ENCODE measurements at regions not wholly inside any gene's neighbourhood (a gene's known extent, or its start where the extent isn't known, plus 50 kb on each side); places are given as distances from the start of the nearest gene placed in this dataset.
A peak's percentile ranks its signal among the peaks of the same experiment; 100 is the strongest.

DNA sequence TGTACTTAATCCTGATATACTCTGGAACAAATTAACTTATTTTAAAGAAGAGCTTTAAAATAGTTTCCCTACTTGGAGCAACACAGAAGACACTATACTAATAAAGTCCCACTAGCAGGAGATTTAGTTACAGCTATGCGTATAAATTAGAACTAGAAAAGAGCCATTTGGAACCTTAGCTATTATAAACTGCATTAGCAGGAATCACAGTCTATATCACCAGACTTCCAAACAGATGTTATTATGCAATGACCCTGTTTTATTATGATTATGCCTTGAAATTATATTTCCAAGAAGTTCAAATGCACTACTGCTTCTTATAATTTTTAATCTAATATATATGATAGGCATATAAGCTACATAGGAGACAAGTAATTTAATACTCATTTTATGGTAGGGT, 95.5 kb upstream of the WDR44 start:
- ChIA-PET CTCF (no interaction called here), POLR2A (ENCODE audit: unreplicated experiment) (no interaction called here)
- intact Hi-C loops (cut with micrococcal nuclease) (no loop called here), dilution Hi-C loops (cut with HindIII; ENCODE audit: low sequenced_read_pairs, unreplicated experiment) (no loop called here), in situ Hi-C loops (cut with MboI; ENCODE audit: low sequenced_read_pairs) (loop anchor here (10.0 kb wide), 1 partner anchor 256 kb away; no protein-coding TSS in a partner anchor)
- no peak overlapping the region for H2BK20ac ChIP-seq (ENCODE audit: low read depth, low read length)
- no peaks in the 10 kb centered on the region for H4K20me1 ChIP-seq (ENCODE audit: insufficient read depth, low read length)
- H3K27me3 ChIP-seq (ENCODE audit: control insufficient read depth, insufficient read depth, low read length) = no peaks in the 10 kb centered on the region
- H2AFZ ChIP-seq (replicated peaks; ENCODE audit: low read length, poor library complexity) = no peak overlapping the region
- no peak overlapping the region for H2AK5ac ChIP-seq (ENCODE audit: low read depth, low read length)
- H2BK5ac ChIP-seq (ENCODE audit: low read depth, low read length, poor library complexity, severe bottlenecking) = no peak overlapping the region
- H3K36me3 ChIP-seq (ENCODE audit: control insufficient read depth, insufficient read depth, low read length) = no peaks in the 10 kb centered on the region
- WGBS, 2 experiments (ENCODE audit: extremely low coverage in 2 of 2, insufficient read length in 1 of 2) = no CpG with 5 or more reads among the region's 1 CpG
- TF ChIP-seq, protein P1, sequence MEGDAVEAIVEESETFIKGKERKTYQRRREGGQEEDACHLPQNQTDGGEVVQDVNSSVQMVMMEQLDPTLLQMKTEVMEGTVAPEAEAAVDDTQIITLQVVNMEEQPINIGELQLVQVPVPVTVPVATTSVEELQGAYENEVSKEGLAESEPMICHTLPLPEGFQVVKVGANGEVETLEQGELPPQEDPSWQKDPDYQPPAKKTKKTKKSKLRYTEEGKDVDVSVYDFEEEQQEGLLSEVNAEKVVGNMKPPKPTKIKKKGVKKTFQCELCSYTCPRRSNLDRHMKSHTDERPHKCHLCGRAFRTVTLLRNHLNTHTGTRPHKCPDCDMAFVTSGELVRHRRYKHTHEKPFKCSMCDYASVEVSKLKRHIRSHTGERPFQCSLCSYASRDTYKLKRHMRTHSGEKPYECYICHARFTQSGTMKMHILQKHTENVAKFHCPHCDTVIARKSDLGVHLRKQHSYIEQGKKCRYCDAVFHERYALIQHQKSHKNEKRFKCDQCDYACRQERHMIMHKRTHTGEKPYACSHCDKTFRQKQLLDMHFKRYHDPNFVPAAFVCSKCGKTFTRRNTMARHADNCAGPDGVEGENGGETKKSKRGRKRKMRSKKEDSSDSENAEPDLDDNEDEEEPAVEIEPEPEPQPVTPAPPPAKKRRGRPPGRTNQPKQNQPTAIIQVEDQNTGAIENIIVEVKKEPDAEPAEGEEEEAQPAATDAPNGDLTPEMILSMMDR (conservative IDR thresholded peaks at IDR 0.05; ENCODE audit: low read depth, low read length) = no peak
- TF ChIP-seq FOS (IDR thresholded peaks at IDR 0.05; ENCODE audit: low read depth, low read length) (no peak), BHLHE40 (IDR thresholded peaks at IDR 0.05; ENCODE audit: low read depth, low read length) (no peak), NFE2L2 (IDR thresholded peaks at IDR 0.05; ENCODE audit: low read depth, low read length) (no peak), RCOR1 (IDR thresholded peaks at IDR 0.05; ENCODE audit: insufficient replicate concordance, low read length) (no peak), MAFK (IDR thresholded peaks at IDR 0.05; ENCODE audit: low read depth, low read length) (no peak), RAD21 (IDR thresholded peaks at IDR 0.05; ENCODE audit: low read length) (no peak), CHD1 (IDR thresholded peaks at IDR 0.05; ENCODE audit: low read depth, low read length) (no peak), ELK1 (IDR thresholded peaks at IDR 0.05; ENCODE audit: borderline replicate concordance, low read depth, low read length) (no peak), RFX5 (IDR thresholded peaks at IDR 0.05; ENCODE audit: low read depth, low read length) (no peak), POLR2A (IDR thresholded peaks at IDR 0.05; ENCODE audit: low read depth, low read length) (no peak), SMC3 (IDR thresholded peaks at IDR 0.05; ENCODE audit: low read depth, low read length) (no peak), MAZ (IDR thresholded peaks at IDR 0.05; ENCODE audit: borderline replicate concordance, low read depth, low read length) (no peak), MXI1 (IDR thresholded peaks at IDR 0.05; ENCODE audit: borderline replicate concordance, low read depth, low read length) (no peak), CEBPB (IDR thresholded peaks at IDR 0.05; ENCODE audit: low read depth, low read length) (no peak)
- TF ChIP-seq, protein P2, sequence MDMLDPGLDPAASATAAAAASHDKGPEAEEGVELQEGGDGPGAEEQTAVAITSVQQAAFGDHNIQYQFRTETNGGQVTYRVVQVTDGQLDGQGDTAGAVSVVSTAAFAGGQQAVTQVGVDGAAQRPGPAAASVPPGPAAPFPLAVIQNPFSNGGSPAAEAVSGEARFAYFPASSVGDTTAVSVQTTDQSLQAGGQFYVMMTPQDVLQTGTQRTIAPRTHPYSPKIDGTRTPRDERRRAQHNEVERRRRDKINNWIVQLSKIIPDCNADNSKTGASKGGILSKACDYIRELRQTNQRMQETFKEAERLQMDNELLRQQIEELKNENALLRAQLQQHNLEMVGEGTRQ (IDR thresholded peaks at IDR 0.05; ENCODE audit: low read depth, low read length) = no peak
- no peak overlapping the region for H4K8ac ChIP-seq (ENCODE audit: low read depth in 2 of 2, low read length in 2 of 2)
- H3K4me1 ChIP-seq (ENCODE audit: control insufficient read depth, insufficient read depth, low read length) = peaks cover 1% of the 10 kb centered on the region; the same call in 1 of the 2 replicates
- H3K9me1 ChIP-seq (ENCODE audit: insufficient read depth, low read length) = no peaks in the 10 kb centered on the region
- H4K91ac ChIP-seq (ENCODE audit: insufficient read depth, low read depth, low read length) = no peak overlapping the region
- no peak overlapping the region for H3K4ac ChIP-seq (ENCODE audit: low read depth, low read length)
- H2BK120ac ChIP-seq (ENCODE audit: low read depth, low read length) = no peak overlapping the region
- no peak overlapping the region for H2BK15ac ChIP-seq (ENCODE audit: low read depth, low read length)
- H3K79me1 ChIP-seq (ENCODE audit: low read depth in 1 of 2, low read length in 2 of 2) = no peaks in the 10 kb centered on the region
- no peak overlapping the region for H3K4me2 ChIP-seq (ENCODE audit: low read depth, low read length)
- H3K56ac ChIP-seq (ENCODE audit: extremely low read depth, insufficient read depth, low read length) = no peak overlapping the region
- no peaks in the 10 kb centered on the region for H3K9me3 ChIP-seq (ENCODE audit: control insufficient read depth, insufficient read depth, low read length)
- DNase-seq (no peak), ATAC-seq (ENCODE audit: low read depth) (no peak)
- H3K23ac ChIP-seq (ENCODE audit: low read depth, low read length) = no peak overlapping the region
- no peak overlapping the region for H3K4me3 ChIP-seq (ENCODE audit: insufficient read depth, low read depth, low read length)
- no peak overlapping the region; the same call in 1 of the 2 replicates for H3K18ac ChIP-seq (ENCODE audit: low read depth, low read length)
- H4K5ac ChIP-seq (ENCODE audit: low read depth, low read length) = peak overlapping the region; percentile 63; the same call in 1 of the 2 replicates
- H3K27ac ChIP-seq (ENCODE audit: insufficient read depth, low read length) = no peak overlapping the region; the same call in 1 of the 2 replicates
- H3K14ac ChIP-seq (replicated peaks; ENCODE audit: low read depth, low read length) = no peak overlapping the region
- H2AK9ac ChIP-seq (replicated peaks; ENCODE audit: low read depth, low read length, poor library complexity) = no peak overlapping the region
- no TSS peak for BruUV-seq (replicated peaks)
- no peak overlapping the region for H3K9ac ChIP-seq (ENCODE audit: low read depth, low read length)

Measured in IMR-90 (cell line).